ENCODE measurements at regions not wholly inside any gene's neighbourhood (a gene's known extent, or its start where the extent isn't known, plus 50 kb on each side); places are given as distances from the start of the nearest gene placed in this dataset.

DNA sequence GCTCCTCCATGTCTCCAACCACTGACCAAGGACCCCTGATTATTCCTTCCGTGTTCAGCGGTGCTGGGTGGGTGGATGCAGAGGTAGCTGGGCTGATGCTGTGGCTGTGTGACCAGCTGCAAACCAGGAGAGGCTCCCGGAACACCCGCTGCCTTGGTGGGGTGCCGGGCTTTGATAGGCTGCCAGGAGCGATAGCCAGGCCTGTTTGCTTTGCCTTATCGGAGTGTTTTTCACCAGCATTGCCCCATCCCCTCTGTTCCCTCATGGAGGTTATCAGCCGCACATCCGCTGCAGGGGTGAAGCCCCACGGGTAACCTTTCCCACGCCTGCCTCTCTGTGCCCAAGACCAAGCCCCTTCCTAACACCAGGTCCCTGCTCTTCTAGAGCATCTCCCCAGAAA lies 354.3 kb downstream of the C16orf95 start:
- H3K27me3 ChIP-seq (ENCODE audit: low read depth), result peaks cover 7% of the 10 kb centered on the region; the same call in 1 of the 2 replicates
- no peak overlapping the region for H3K4me3 ChIP-seq
- no peaks in the 10 kb centered on the region for H3K36me3 ChIP-seq (replicated peaks)
- H3K9me3 ChIP-seq, result no peaks in the 10 kb centered on the region
- DNase-seq (ENCODE audit: low spot score in 2 of 2), result no peak
- in situ Hi-C loops (cut with MboI; ENCODE audit: low sequenced_read_pairs), result no loop called here
- no peaks in the 10 kb centered on the region for H3K4me1 ChIP-seq

- Histone ChIP-seq H3K4me3 (no peak overlapping the region), H3K4me1 (no peaks in the 10 kb centered on the region), H3K27me3 (ENCODE audit: low read depth) (peaks cover 7% of the 10 kb centered on the region; the same call in 1 of the 2 replicates), H3K36me3 (replicated peaks) (no peaks in the 10 kb centered on the region), H3K9me3 (no peaks in the 10 kb centered on the region)
- no peak for DNase-seq (ENCODE audit: low spot score in 2 of 2)
- in situ Hi-C loops (cut with MboI; ENCODE audit: low sequenced_read_pairs), result no loop called here
These were observed 353.3 kb downstream of the C16orf95 start for GRCh38 chr16:86963600-86964575.

- H3K27me3 ChIP-seq (ENCODE audit: low read depth), result peaks cover 7% of the 10 kb centered on the region; the same call in 1 of the 2 replicates
- no peak overlapping the region for H3K4me3 ChIP-seq
- H3K9me3 ChIP-seq, result no peaks in the 10 kb centered on the region; the same call in 1 of the 2 replicates
- in situ Hi-C loops (cut with MboI; ENCODE audit: low sequenced_read_pairs), result no loop called here
- no peak for DNase-seq (ENCODE audit: low spot score in 2 of 2)
- H3K36me3 ChIP-seq (replicated peaks), result no peaks in the 10 kb centered on the region
- H3K4me1 ChIP-seq, result no peaks in the 10 kb centered on the region
These were observed 352.4 kb downstream of the C16orf95 start for GRCh38 chr16:86964796-86965241.

DNA sequence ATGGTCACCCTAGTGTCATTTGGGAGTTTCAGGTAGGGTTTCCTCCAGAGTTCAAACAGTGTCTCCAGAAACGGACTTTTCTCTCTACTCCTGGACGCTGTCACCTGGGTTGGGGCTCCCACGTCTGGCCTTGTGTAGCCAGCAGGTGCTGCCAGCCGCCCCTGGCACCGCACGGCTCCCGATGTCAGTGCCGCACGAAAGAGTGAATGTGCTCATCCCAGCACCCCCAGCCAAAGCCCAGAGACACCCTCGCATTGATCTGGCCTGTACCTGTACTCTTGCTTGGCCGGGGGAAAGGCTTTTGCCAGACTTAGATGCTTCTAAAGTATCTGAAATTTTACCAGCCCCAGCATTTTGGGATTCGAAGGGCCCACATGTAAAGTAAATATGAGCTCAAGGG lies 351.9 kb downstream of the C16orf95 start:
- Histone ChIP-seq H3K4me1 (no peaks in the 10 kb centered on the region), H3K36me3 (replicated peaks) (no peaks in the 10 kb centered on the region), H3K9me3 (no peaks in the 10 kb centered on the region; the same call in 1 of the 2 replicates), H3K4me3 (no peak overlapping the region), H3K27me3 (ENCODE audit: low read depth) (peaks cover 5% of the 10 kb centered on the region; the same call in 1 of the 2 replicates)
- in situ Hi-C loops (cut with MboI; ENCODE audit: low sequenced_read_pairs), result no loop called here
- no peak for DNase-seq (ENCODE audit: low spot score in 2 of 2)

DNA sequence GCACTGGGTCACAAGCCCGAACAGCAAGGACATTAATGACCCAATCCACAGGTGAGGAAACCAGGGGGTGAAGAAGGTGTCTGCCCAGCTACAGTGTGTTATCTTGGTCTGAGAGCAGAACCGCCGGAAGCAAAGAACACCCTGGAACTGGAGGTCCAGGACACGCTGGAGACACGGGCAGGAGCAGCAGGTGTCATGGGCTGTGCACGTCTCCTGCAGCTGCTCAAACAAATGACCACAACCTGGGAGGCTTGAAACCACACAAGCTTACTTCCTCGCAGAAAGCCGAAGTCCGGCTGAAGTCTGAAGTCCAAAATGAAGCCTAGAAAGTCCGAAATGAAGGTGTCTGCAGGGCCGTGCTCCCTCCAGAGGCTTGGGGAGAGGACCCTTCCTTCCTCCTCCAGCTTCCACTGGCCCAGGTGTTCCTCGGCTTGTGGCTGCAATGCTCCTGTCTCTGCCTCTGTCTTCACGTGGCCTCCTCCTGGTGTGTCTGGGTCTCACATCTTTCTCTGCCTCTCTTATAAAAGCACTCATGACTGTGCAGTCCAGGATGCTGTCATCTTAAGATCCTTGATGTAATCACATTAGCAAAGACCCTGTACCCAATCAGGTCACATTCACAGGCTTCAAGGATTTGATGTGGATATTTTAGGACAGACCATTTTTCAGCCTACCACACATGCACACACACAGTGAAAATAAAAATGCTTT lies 351.2 kb downstream of the C16orf95 start:
- H3K36me3 ChIP-seq (replicated peaks), result no peaks in the 10 kb centered on the region
- H3K4me3 ChIP-seq, result no peak overlapping the region
- H3K4me1 ChIP-seq, result no peaks in the 10 kb centered on the region
- in situ Hi-C loops (cut with MboI; ENCODE audit: low sequenced_read_pairs), result no loop called here
- DNase-seq (ENCODE audit: low spot score in 2 of 2), result no peak
- H3K27me3 ChIP-seq (ENCODE audit: low read depth), result peaks cover 5% of the 10 kb centered on the region; the same call in 1 of the 2 replicates
- no peaks in the 10 kb centered on the region; the same call in 1 of the 2 replicates for H3K9me3 ChIP-seq

DNA sequence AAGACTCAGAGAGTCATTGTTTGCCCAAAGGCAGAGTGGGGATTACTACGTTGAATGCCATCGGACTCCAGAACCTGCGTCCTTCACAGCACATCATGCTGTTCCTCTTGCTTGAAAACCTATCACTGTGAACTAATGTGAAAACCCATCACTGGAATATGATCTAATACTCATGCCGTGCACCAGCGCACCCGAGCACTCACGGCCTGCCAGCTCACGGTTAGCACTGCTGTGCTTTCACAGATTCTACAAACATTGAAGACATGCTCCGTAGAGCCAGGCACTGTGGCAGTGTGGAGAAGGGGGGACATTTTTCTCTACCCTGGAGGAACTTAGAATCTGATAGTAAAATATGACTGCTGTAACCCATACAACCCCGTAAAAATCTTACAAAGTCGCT lies 350.4 kb downstream of the C16orf95 start:
- peaks cover under 1% of the 10 kb centered on the region; the same call in 1 of the 2 replicates for H3K27me3 ChIP-seq (ENCODE audit: low read depth)
- no peak for DNase-seq (ENCODE audit: low spot score in 2 of 2)
- H3K4me1 ChIP-seq, result no peaks in the 10 kb centered on the region
- in situ Hi-C loops (cut with MboI; ENCODE audit: low sequenced_read_pairs), result no loop called here
- H3K9me3 ChIP-seq, result no peaks in the 10 kb centered on the region; the same call in 1 of the 2 replicates
- no peaks in the 10 kb centered on the region for H3K36me3 ChIP-seq (replicated peaks)
- no peak overlapping the region for H3K4me3 ChIP-seq

GRCh38 chr16:86968866-86969265 lies 348.3 kb downstream of the C16orf95 start:
- Histone ChIP-seq H3K36me3 (replicated peaks) (no peaks in the 10 kb centered on the region), H3K9me3 (no peaks in the 10 kb centered on the region; the same call in 1 of the 2 replicates), H3K4me1 (no peaks in the 10 kb centered on the region), H3K27me3 (ENCODE audit: low read depth) (no peaks in the 10 kb centered on the region), H3K4me3 (no peak overlapping the region)
- in situ Hi-C loops (cut with MboI; ENCODE audit: low sequenced_read_pairs), result no loop called here
- DNase-seq (ENCODE audit: low spot score in 2 of 2), result no peak

DNA sequence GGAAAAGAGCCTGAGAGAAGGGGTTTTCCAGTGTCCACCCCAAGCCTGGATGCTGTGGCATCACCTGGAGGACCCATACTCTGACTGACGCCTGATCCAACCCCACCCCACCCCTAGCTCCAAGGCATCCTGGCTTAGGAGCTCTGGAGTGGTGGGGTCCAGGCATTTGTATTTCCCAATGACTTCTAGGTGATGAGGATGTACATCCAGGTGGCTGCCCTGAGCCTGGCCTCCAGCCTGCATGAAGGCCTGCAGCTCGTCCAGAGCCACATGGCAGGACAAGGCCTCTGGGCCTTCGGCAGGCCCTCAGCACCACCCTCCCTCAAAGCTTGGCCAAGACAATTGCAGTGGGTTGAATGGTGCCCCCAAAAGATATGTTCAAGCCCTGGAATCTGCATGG lies 347.5 kb downstream of the C16orf95 start:
- H3K9me3 ChIP-seq, result no peaks in the 10 kb centered on the region; the same call in 1 of the 2 replicates
- in situ Hi-C loops (cut with MboI; ENCODE audit: low sequenced_read_pairs), result no loop called here
- no peaks in the 10 kb centered on the region for H3K36me3 ChIP-seq (replicated peaks)
- no peak overlapping the region for H3K4me3 ChIP-seq
- no peaks in the 10 kb centered on the region for H3K27me3 ChIP-seq (ENCODE audit: low read depth)
- H3K4me1 ChIP-seq, result no peaks in the 10 kb centered on the region
- DNase-seq (ENCODE audit: low spot score in 2 of 2), result no peak

DNA sequence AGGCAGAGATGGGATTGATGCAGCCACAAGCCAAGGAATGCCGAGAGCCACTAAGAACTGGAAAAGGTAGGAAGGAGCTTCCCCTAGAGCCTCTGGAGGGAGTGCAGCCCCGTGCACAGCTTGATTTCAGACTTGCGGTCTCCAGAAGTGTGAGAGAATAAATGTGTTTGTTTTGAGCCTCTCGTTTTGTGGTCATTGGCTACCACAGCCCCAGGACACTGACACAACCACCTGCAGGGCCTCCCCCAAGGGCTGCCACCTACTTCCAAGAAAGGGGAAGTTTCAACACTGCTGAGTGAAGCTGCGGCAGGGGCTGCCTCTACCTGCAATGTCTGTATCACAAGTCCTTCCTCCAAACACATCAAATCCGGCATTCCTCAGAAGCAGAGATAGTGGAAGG lies 346.9 kb downstream of the C16orf95 start:
- no peak for DNase-seq (ENCODE audit: low spot score in 2 of 2)
- no peak overlapping the region for H3K4me3 ChIP-seq
- H3K36me3 ChIP-seq (replicated peaks), result no peaks in the 10 kb centered on the region
- in situ Hi-C loops (cut with MboI; ENCODE audit: low sequenced_read_pairs), result no loop called here
- H3K4me1 ChIP-seq, result no peaks in the 10 kb centered on the region
- no peaks in the 10 kb centered on the region for H3K27me3 ChIP-seq (ENCODE audit: low read depth)
- no peaks in the 10 kb centered on the region; the same call in 1 of the 2 replicates for H3K9me3 ChIP-seq

DNA sequence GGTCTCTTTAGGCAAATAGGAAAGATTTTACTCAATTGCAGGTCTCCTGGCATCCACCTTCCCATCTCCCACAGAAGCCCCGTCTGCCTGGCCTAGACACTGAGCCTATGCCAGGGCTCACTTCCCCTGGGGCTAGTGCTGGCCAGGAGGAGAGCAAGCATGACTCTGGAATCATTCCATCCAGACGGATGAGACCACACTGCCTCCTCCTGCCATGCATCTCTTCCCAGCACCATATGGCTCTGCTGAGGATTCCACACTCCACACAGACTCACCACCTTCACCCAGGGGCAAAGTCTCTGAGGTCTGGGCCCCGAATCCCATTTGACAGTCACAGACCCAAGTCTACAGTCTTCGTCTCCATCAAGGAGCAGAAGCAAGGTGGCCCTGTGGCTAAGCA lies 346.5 kb downstream of the C16orf95 start:
- DNase-seq (ENCODE audit: low spot score in 2 of 2), result no peak
- Histone ChIP-seq H3K36me3 (replicated peaks) (no peaks in the 10 kb centered on the region), H3K4me3 (no peak overlapping the region), H3K4me1 (no peaks in the 10 kb centered on the region), H3K9me3 (no peaks in the 10 kb centered on the region; the same call in 1 of the 2 replicates), H3K27me3 (ENCODE audit: low read depth) (no peaks in the 10 kb centered on the region)
- in situ Hi-C loops (cut with MboI; ENCODE audit: low sequenced_read_pairs), result no loop called here

GRCh38 chr16:86971251-86971650 lies 345.9 kb downstream of the C16orf95 start:
- H3K4me3 ChIP-seq, result no peak overlapping the region
- H3K4me1 ChIP-seq, result no peaks in the 10 kb centered on the region
- no peaks in the 10 kb centered on the region for H3K27me3 ChIP-seq (ENCODE audit: low read depth)
- DNase-seq (ENCODE audit: low spot score in 2 of 2), result no peak
- in situ Hi-C loops (cut with MboI; ENCODE audit: low sequenced_read_pairs), result no loop called here
- H3K36me3 ChIP-seq (replicated peaks), result no peaks in the 10 kb centered on the region
- no peaks in the 10 kb centered on the region; the same call in 1 of the 2 replicates for H3K9me3 ChIP-seq

GRCh38 chr16:86974120-86974519 lies 343.1 kb downstream of the C16orf95 start:
- Histone ChIP-seq H3K4me3 (no peak overlapping the region), H3K36me3 (replicated peaks) (no peaks in the 10 kb centered on the region), H3K9me3 (no peaks in the 10 kb centered on the region; the same call in 1 of the 2 replicates), H3K4me1 (no peaks in the 10 kb centered on the region), H3K27me3 (ENCODE audit: low read depth) (no peaks in the 10 kb centered on the region)
- no peak for DNase-seq (ENCODE audit: low spot score in 2 of 2)
- in situ Hi-C loops (cut with MboI; ENCODE audit: low sequenced_read_pairs), result no loop called here

DNA sequence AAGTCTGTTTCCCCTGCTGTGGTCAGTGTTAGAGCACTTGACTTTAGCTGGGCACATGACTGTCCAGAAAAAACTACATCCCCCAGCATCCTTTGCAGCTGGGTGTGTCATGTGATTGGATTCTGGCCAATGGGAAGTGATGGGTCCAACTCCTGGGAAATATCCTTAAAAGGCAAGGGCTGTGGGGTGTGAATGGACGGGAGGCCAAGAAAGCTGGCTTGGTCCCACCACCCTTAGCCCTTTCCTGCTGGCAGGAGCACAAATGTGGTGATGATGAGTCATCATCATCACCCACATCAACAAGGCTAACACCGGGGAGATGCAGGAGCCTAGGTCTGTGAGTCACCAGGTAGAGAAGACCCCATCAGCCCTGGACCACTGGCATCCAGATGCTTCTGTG lies 341.7 kb downstream of the C16orf95 start:
- DNase-seq (ENCODE audit: low spot score in 2 of 2), result peak; percentile 10 to 28
- Histone ChIP-seq H3K4me3 (no peak overlapping the region), H3K27me3 (ENCODE audit: low read depth) (no peaks in the 10 kb centered on the region), H3K4me1 (no peaks in the 10 kb centered on the region), H3K9me3 (no peaks in the 10 kb centered on the region), H3K36me3 (replicated peaks) (no peaks in the 10 kb centered on the region)
- in situ Hi-C loops (cut with MboI; ENCODE audit: low sequenced_read_pairs), result no loop called here
